Ovary (tissue), 3 donors: ENCODE measurements at regions not wholly inside any gene's neighbourhood (a gene's known extent, or its start where the extent isn't known, plus 50 kb on each side); places are given as distances from the start of the nearest gene placed in this dataset.

ENCODE experiments used
- CTCF ChIP-seq, 3 donors: fragments of 450-650 bp in 2 of 3; fragments of 200-600 bp in 1 of 3; IDR thresholded peaks; one replicate each; pipeline versions ENCODE4 v1.5.1 to v1.8.0; 2016 to 2022; ENCODE audit warnings: antibody characterized with exemption in 3 of 3, mild to moderate bottlenecking in 1 of 3
- EP300 ChIP-seq: sonication (generic); formaldehyde crosslinking; IDR thresholded peaks from one replicate; pipeline ENCODE4 v1.6.1; 2017; ENCODE audit warnings: antibody characterized with exemption
- POLR2A ChIP-seq: fragments of 450-650 bp; IDR thresholded peaks from one replicate; pipeline ENCODE4 v1.6.1; 2017; ENCODE audit warnings: antibody characterized with exemption, mild to moderate bottlenecking, moderate library complexity
- donor health status: DM: no; HTN: no; CAD: no.

GRCh38 chr17:45650561-45650960 lies 133.6 kb upstream of the CRHR1 start:
- no peak for TF ChIP-seq CTCF (IDR thresholded peaks at IDR 0.05)
- TF ChIP-seq POLR2A = no peak
- TF ChIP-seq EP300 = no peak
